Spleen (tissue), 11 donors: ENCODE measurements at regions not wholly inside any gene's neighbourhood (a gene's known extent, or its start where the extent isn't known, plus 50 kb on each side); places are given as distances from the start of the nearest gene placed in this dataset.

Source experiments
- DNase-seq: peaks from one replicate; pipeline ENCODE4 v3.0.0-alpha.2; 2020
- H3K27ac ChIP-seq, 8 donors: fragments of 200-600 bp; sonication (generic) in 7 of 8; 1 replicate in 4 of 8; 2 replicates in 4 of 8; pipeline versions ENCODE4 v1.5.0 to v1.8.0; 2016 to 2021; ENCODE audit warnings: inconsistent platforms in 4 of 8, mild to moderate bottlenecking in 4 of 8, moderate library complexity in 1 of 8
- H3K27me3 ChIP-seq, 7 donors: fragments of 200-600 bp; sonication (generic) in 6 of 7; replicated peaks in 1 of 7; 1 replicate in 4 of 7; 2 replicates in 3 of 7; pipeline versions ENCODE4 v1.5.0 to v1.8.0; 2016 to 2021; ENCODE audit warnings: inconsistent platforms in 3 of 7, mild to moderate bottlenecking in 1 of 7
- H3K36me3 ChIP-seq, 6 donors: fragments of 200-600 bp; sonication (generic) in 5 of 6; 1 replicate in 4 of 6; 2 replicates in 2 of 6; pipeline versions ENCODE4 v1.5.0 to v1.8.0; 2016 to 2021; ENCODE audit warnings: inconsistent platforms in 2 of 6
- H3K4me1 ChIP-seq, 6 donors: fragments of 200-600 bp; sonication (generic) in 5 of 6; 1 replicate in 3 of 6; 2 replicates in 3 of 6; pipeline versions ENCODE4 v1.5.0 to v1.8.0; 2016 to 2021; ENCODE audit warnings: inconsistent platforms in 3 of 6
- H3K4me3 ChIP-seq, 8 donors: fragments of 200-600 bp; sonication (generic) in 7 of 8; 1 replicate in 4 of 8; 2 replicates in 4 of 8; pipeline versions ENCODE4 v1.5.0 to v1.8.0; 2016 to 2021; ENCODE audit warnings: inconsistent platforms in 4 of 8, mild to moderate bottlenecking in 4 of 8, moderate library complexity in 2 of 8
- H3K9me3 ChIP-seq, 8 donors: fragments of 200-600 bp; sonication (generic) in 7 of 8; 1 replicate in 4 of 8; 2 replicates in 4 of 8; pipeline versions ENCODE4 v1.5.0 to v1.8.0; 2016 to 2021; ENCODE audit warnings: inconsistent platforms in 4 of 8
- POLR2A ChIP-seq, 3 donors: fragments of 450-650 bp; IDR thresholded peaks; one replicate each; pipeline ENCODE4 v1.5.1; 2017; ENCODE audit warnings: antibody characterized with exemption in 3 of 3, mild to moderate bottlenecking in 1 of 3
- POLR2AphosphoS5 ChIP-seq, 3 donors: sonication (generic); formaldehyde crosslinking; IDR thresholded peaks; one replicate each; pipeline ENCODE4 v1.5.1; 2017; ENCODE audit warnings: antibody characterized with exemption in 3 of 3
- WGBS, 5 donors: extraction: QIAGEN DNeasy Blood & Tissue Kit in 3 of 5; methylation state at CpG; one replicate each; pipeline versions ENCODE4 v1.1.5 to v1.1.7; 2013 to 2018; 5-methylcytosine and 5-hydroxymethylcytosine counted together
- intact Hi-C: fragments of 100-400 bp; cut with DNase I; formaldehyde crosslinking; loops from one replicate; pipeline ENCODE4 v1.15.0; 2023; ENCODE audit warnings: low total_unique reads
- TF ChIP-seq, protein P1 (sequence below), 11 experiments: fragments of 200-600 bp in 7 of 11; fragments of 450-650 bp in 4 of 11; sonication (generic) in 4 of 11; IDR thresholded peaks in 8 of 11; conservative IDR thresholded peaks in 3 of 11; 1 replicate in 7 of 11; 2 replicates in 4 of 11; pipeline versions ENCODE4 v1.4.0 to v1.8.0; 2016 to 2021; ENCODE audit warnings: antibody characterized with exemption in 11 of 11, inconsistent platforms in 4 of 11, mild to moderate bottlenecking in 1 of 11
- donor health status: healthy with polysubstance abuse.
- donor health status: DM: no; HTN: no; CAD: no; lungs with moderate emphysema.
- donor health status: DM: no; HTN: no; CAD: no.
- donor health status: Bipolar disorder and iron deficiency.
- donor health status: healthy.
- donor health status: DM: no; HTN: no; CAD: no.
- donor health status: DM: yes; HTN: yes; CAD: no.

DNA sequence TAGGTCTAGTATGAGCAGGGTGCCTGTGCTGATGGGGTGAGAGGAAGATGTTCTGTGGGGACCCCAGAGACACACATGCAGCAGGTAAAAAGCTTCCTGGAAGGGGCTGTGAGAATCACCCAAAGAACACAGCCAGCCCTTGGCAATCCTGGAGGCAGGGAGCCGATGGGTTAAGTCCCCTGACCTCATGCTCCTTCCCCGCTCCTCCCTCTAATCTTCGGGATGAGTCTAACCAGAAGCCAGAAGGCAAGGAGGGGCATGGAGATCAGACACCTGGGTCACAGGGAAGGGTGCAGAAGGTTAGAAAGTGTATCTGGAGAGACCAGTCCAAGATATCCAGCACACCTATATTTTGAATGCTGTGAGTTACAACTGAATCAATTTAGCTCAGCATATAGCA, 274.1 kb upstream of the PAPPA start:
- TF ChIP-seq POLR2A (IDR thresholded peaks at IDR 0.05) (no peak), POLR2AphosphoS5 (IDR thresholded peaks at IDR 0.05) (no peak)
- TF ChIP-seq, protein P1, sequence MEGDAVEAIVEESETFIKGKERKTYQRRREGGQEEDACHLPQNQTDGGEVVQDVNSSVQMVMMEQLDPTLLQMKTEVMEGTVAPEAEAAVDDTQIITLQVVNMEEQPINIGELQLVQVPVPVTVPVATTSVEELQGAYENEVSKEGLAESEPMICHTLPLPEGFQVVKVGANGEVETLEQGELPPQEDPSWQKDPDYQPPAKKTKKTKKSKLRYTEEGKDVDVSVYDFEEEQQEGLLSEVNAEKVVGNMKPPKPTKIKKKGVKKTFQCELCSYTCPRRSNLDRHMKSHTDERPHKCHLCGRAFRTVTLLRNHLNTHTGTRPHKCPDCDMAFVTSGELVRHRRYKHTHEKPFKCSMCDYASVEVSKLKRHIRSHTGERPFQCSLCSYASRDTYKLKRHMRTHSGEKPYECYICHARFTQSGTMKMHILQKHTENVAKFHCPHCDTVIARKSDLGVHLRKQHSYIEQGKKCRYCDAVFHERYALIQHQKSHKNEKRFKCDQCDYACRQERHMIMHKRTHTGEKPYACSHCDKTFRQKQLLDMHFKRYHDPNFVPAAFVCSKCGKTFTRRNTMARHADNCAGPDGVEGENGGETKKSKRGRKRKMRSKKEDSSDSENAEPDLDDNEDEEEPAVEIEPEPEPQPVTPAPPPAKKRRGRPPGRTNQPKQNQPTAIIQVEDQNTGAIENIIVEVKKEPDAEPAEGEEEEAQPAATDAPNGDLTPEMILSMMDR (IDR thresholded peaks at IDR 0.05 in 8 of 11, conservative IDR thresholded peaks at IDR 0.05 in 3 of 11): no peak

DNA sequence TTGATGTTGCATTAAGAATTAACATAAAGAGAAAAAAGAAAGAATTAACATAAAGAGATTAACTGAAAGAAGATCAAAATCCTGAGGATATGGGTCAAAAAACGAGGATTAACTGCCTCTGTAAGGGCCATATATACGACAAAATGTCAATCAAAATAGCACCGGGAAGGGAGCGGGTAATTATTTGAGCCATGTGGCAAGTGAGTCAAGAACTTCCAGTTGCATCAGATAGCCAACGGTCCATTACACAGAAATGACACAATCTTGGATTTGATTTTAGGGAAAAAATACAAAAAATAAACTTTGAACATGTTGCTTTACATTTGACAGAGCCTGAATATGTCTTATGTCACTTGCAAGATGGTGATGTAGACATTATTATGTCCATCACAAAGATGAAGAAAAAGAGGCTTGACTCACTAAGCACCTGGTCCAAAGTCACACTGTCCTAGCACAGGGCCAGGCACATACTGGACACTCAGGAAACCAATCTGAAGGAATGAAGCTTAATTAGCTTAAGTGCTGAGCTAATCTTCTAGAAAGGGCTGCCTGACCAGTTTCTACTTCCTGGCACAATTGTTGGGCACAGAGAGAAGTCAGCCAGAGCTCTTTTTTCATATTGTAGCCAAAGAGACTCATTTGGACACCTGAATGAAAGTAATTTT, 273.2 kb upstream of the PAPPA start:
- Histone ChIP-seq H3K9me3 (no peaks in the 10 kb centered on the region), H3K36me3 (no peaks in the 10 kb centered on the region), H3K4me1 (no peaks in the 10 kb centered on the region), H3K27ac (no peak overlapping the region), H3K4me3 (no peak overlapping the region), H3K27me3 (no peaks in the 10 kb centered on the region)
- TF ChIP-seq POLR2A (IDR thresholded peaks at IDR 0.05): no peak
- TF ChIP-seq, protein P1 (IDR thresholded peaks at IDR 0.05 in 8 of 11, conservative IDR thresholded peaks at IDR 0.05 in 3 of 11): no peak
- TF ChIP-seq POLR2AphosphoS5 (IDR thresholded peaks at IDR 0.05): no peak
- no peak for DNase-seq
- intact Hi-C loops: no loop called here
- 66 to 78% (median 72%) methylated on average over 5 of the region's 5 CpGs for WGBS, 5 donors

More for the DNA sequence above, 274.1 kb upstream of the PAPPA start:
- Histone ChIP-seq H3K9me3 (no peaks in the 10 kb centered on the region), H3K36me3 (no peaks in the 10 kb centered on the region), H3K27ac (no peak overlapping the region), H3K4me1 (no peaks in the 10 kb centered on the region), H3K27me3 (no peaks in the 10 kb centered on the region), H3K4me3 (no peak overlapping the region)
- WGBS, 5 donors: 35 to 45% (median 43%) methylated on average over 3 of the region's 3 CpGs
- no peak for DNase-seq
- intact Hi-C loops: no loop called here

DNA sequence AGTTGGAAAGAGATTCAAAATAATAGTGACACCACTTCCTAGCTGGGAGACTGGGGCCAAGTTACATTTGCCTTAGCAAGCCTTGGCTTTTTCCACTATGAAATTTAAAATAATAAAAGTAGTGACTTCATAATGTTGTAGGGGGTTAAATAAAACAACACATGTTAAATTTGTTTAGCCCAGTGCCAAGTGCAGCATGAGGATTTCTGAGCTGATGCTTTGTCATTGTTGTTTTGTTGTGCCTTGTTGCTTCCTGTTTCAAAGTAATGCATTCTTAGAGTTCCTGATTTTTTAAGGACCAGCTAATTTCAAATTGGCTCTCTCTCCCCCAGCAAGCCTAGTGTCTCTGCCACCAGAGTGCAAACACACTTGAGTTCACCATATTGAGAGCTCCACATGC, 270.7 kb upstream of the PAPPA start:
- H3K27ac ChIP-seq: no peak overlapping the region
- no peaks in the 10 kb centered on the region for H3K4me1 ChIP-seq
- H3K4me3 ChIP-seq: no peak overlapping the region
- no peaks in the 10 kb centered on the region for H3K36me3 ChIP-seq
- TF ChIP-seq, protein P1 (IDR thresholded peaks at IDR 0.05 in 8 of 11, conservative IDR thresholded peaks at IDR 0.05 in 3 of 11): no peak
- TF ChIP-seq POLR2A (IDR thresholded peaks at IDR 0.05): no peak
- TF ChIP-seq POLR2AphosphoS5 (IDR thresholded peaks at IDR 0.05): no peak
- H3K27me3 ChIP-seq: no peaks in the 10 kb centered on the region
- intact Hi-C loops: no loop called here
- no peaks in the 10 kb centered on the region for H3K9me3 ChIP-seq
- DNase-seq: no peak

DNA sequence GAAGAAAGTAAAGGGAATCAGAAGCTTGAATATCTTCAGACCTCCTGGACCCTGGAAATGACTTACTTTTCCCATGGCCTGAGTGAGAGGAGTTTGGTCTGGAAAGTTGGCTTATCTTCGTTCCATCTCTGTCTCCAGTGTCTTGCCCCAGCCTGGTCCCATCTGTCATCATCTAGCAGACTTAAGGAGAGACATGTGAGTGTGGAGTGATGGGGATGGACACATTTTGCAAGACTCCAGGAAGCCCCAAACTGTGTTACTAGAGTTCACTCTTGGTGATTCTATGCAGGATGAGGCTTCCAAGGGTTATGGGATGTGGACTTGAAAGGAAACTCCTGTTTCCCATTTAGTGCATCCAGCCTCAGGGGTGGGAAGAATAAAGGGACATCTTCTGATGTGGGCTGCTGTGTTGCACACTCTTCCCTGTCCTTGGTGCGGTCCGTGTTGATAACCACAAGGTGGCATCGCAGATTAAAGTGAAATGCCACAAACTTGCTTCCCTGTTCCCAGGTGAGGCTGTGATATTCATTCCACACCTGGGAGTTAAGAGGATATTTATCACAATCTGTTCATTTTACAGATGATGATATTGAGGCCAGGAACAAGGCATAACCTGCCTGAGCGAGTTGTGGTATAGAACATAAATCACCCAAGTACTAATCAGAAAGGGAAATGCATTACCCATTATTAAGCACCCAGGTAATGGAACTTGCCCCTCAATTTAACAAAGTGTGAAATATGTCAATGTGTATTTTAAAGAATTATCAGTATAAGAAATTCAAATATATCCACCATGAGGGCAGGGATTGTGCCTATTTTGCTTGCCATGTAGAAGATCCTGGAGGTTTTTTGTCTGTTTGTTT, 269.9 kb upstream of the PAPPA start:
- 27 to 37% (median 32%) methylated on average over 5 of the region's 5 CpGs for WGBS, 5 donors
- DNase-seq: no peak
- Histone ChIP-seq H3K36me3 (no peaks in the 10 kb centered on the region), H3K4me1 (no peaks in the 10 kb centered on the region), H3K27me3 (no peaks in the 10 kb centered on the region), H3K4me3 (no peak overlapping the region), H3K27ac (no peak overlapping the region), H3K9me3 (no peaks in the 10 kb centered on the region)
- TF ChIP-seq, protein P1 (IDR thresholded peaks at IDR 0.05 in 8 of 11, conservative IDR thresholded peaks at IDR 0.05 in 3 of 11): peak in 5 of 11 experiments; percentile 11 to 41 (median 30)
- no peak for TF ChIP-seq POLR2A (IDR thresholded peaks at IDR 0.05)
- intact Hi-C loops: no loop called here
